Prostate gland (tissue), 2 donors: ENCODE measurements at regions not wholly inside any gene's neighbourhood (a gene's known extent, or its start where the extent isn't known, plus 50 kb on each side); places are given as distances from the start of the nearest gene placed in this dataset.

Experiments
- CTCF ChIP-seq, 4 experiments: fragments of 200-600 bp in 2 of 4; fragments of 450-650 bp in 2 of 4; sonication (generic) in 2 of 4; IDR thresholded peaks; 1 replicate in 3 of 4; 2 replicates in 1 of 4; pipeline ENCODE4 v1.5.1; 2016 to 2019; ENCODE audit warnings: antibody characterized with exemption in 4 of 4, mild to moderate bottlenecking in 2 of 4, moderate library complexity in 2 of 4
- POLR2A ChIP-seq: fragments of 450-650 bp; IDR thresholded peaks from one replicate; pipeline ENCODE4 v1.6.1; 2016; ENCODE audit warnings: antibody characterized with exemption, mild to moderate bottlenecking
- POLR2AphosphoS5 ChIP-seq: sonication (generic); formaldehyde crosslinking; IDR thresholded peaks from one replicate; pipeline ENCODE4 v1.6.1; 2017; ENCODE audit warnings: antibody characterized with exemption

- no peak for TF ChIP-seq CTCF (IDR thresholded peaks at IDR 0.05)
- TF ChIP-seq POLR2A: no peak
- TF ChIP-seq POLR2AphosphoS5: no peak
These were observed 183.8 kb downstream of the DAD1 start for GRCh38 chr14:22405201-22405600.
